Nucleus accumbens (tissue), 56 donors: ENCODE measurements at regions not wholly inside any gene's neighbourhood (a gene's known extent, or its start where the extent isn't known, plus 50 kb on each side); places are given as distances from the start of the nearest gene placed in this dataset.

Experiments used
- DNase-seq, 56 donors: peaks; one replicate each; lab custom pipeline; 2025; lab: John Stamatoyannopoulos, UW

DNA sequence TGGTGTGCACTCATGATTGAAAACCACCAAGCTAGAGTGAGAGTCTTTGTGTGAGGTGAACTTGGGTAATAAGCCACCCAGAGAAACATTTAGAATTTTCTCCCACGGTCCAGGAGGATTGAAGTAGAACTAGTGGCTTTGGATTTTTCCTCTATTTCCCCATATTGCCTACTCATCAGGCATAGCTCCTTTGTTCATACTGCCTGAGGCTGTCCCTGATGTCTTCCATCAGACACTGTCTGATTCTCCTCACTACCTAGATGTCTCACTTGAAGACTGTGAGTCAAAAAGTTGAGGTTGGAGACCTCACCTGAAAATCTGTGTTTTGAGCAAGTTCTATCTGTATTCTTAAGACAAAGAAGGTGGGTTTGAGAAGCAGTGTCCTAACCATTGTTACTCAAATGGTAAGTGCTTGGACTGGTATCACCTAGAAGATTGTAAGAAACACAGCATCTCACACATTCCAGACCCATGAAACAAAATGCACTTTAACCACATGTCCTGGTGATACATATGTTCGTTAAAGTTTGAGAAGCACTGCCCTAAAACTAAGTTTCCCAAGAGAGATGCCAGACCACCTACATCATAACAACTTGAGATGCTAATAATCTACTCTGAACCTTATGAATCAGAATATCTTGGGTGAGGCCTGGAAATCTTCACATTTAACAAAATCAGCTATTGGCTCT is 523.4 kb upstream of the BTBD3 start:
- no peak for DNase-seq

DNA sequence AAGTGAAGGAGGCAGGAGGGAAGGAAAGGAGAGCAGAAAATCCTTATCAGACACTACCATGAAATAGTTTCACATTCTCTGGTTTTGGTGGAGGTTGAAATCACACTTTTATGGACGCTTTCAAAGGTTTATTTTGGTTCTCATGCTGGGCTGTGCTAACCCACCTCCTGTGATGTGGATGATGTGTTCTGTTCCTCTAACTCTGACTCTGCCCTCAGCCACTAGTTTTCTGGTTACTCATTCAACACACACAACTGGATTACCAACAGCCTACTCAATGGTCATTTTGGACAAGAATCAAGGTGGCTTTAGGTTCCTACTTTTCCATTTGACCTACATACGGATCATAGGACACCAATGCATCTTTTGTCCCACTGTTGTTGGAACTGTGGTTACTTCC is 522.1 kb upstream of the BTBD3 start:
- no peak for DNase-seq

DNA sequence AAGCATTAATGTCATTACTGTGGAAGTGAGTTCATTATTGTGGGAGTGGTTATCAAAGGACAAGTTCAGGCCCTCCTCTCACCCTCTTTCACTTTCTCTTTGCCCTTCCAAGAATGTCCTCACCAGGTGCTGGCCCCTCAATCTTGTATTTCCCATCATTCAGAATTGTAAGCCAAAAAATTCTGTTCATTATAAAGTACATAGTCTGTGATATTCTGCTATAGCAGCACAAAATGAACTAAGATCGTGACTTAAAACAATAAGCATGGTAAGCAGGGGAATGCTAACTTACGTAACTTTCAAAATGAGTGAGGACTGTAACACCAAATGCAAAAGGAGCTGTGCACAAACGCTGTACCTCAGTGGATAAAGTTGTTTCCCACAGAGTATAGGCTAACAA is 515.7 kb upstream of the BTBD3 start:
- no peak for DNase-seq

DNA sequence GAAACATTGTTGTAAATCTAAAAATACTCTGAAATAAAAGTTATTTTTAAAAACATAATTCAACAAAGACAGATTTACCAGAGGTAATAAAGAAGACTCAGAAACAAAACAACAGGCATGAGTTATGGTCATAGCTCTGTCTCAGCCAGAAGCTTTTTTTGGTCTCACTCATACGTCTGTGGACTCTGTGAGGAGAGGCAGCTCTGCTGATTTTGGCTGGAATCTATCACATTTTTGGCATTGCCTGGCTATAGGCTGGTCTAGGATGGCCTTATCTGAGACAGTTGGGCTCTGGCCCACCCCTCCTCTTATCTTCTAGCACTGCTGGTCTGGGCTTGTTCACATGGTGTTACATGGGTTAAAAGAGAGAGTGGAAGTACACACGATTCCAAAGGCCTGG is 514.0 kb upstream of the BTBD3 start:
- DNase-seq = no peak

DNA sequence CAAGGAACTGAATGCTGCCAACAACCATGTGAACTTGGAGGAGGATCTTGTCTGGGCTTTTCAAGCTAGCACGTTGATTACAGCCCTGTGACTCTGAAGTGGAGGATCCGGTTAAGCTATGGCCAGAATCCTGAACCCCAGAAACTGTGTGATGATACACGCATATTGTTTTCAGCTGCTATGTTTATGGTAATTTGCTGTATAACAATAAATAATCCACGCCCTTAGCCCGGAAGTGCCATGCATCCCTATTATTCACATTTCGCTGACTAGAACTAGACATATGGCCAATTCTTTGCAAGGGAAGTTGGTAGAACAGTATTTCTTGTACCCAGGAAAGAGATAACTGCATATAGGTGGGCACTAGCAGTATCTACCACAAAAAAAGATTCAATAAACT is 510.8 kb upstream of the BTBD3 start:
- no peak for DNase-seq

DNA sequence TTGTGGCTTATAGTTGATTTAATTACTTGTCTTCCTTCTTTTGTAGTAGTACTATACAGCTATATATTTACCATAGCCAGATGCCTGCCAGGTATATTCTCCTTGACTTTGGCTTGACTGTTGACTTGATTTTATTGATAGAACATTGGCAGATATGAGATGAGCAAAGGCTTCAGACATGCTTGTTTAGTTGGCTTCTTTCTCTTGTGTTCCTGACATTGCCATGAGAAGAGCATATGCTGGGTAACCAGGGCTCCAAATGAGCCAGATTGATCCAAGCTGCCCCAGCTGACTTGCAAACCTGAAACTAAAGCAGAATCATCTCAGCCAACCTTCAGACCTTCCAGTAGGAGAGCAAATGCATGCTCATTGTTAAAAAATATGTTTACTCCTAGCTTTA is 508.1 kb upstream of the BTBD3 start:
- DNase-seq = no peak

DNA sequence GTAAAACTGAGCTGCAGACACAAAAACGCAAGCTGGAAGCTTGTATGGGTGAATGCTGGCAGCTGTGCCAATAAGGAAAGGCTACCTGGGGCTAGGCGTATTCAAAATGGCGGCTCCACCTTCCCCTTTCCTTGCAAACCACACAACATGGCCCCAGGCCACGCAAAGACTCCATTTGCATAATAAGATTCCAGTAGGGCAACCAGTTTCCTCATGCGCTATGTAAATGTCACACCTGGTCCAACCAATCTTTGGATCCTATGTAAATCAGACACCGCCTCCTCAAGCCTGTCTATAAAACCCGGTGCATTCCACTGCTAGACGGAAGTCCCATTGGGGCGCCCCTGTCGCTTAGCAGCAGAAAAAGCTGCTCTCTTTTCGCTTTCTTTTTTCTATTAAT is 505.9 kb upstream of the BTBD3 start:
- DNase-seq = no peak

DNA sequence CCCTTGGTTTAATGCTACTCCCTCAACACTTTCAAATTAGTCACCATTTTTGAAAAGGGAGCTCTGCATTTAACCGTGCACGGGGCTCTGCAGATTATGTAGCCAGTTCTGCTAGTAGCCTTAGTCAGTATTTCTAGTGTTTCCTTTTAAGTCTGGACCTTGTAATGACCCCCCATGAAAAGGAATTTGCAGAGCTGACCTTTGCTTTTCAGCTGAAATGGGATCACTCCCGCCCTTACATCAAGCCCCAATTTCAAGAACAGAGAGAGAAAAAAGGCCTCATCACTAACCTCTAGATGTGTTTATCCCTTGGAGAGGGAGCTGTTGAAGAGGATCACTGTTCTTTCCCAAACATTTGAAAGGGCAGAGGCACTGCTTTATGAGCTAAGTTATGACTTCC is 490.7 kb upstream of the BTBD3 start:
- no peak for DNase-seq

DNA sequence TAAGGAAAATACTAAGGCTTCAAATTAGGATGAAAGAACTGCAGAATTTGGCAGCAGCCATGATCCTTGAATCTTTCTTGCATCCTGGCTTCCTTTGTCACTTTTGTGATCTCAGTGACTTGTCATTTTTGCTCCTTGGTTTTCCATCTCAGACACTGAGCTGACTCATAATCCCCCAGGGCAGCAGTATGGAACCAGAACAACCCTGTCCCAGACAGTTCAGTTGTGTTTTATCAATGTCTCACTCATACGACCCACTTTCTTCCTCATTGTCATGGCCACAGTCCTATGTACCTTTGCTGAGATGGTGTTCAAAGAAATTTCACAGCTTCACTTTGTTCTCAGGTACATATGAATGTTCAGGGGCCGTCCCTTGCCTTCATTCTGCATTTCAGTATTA is 488.5 kb upstream of the BTBD3 start:
- no peak for DNase-seq

DNA sequence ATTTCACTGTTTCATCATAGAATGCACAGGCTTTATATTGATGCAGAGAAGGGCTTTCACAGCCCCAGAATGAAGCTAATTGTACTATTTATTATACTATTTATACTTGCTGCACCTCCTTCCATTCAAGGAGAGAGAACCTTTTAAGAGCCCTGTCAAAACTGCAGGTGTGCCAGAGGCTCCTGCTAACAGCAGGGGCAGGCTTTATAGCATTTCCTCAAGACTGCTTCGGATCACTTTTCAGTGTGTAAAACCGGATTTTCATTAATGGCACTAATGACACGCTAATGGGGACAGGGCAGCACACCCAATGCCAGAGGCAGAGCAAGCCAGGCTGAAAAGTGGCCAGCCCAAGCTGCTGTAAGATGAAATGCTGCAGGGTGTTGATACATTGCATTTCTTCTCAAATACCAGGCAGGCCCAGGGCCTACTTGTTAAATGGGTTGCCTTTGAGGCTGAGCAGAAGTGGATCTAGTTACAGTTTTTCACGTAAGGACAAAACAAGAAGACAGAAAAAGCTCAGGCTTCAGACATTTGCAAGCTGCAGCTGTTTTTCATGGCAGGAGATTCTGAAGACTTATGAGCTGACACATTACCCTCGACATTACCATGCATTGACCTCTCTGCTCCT is 487.7 kb upstream of the BTBD3 start:
- DNase-seq = no peak

DNA sequence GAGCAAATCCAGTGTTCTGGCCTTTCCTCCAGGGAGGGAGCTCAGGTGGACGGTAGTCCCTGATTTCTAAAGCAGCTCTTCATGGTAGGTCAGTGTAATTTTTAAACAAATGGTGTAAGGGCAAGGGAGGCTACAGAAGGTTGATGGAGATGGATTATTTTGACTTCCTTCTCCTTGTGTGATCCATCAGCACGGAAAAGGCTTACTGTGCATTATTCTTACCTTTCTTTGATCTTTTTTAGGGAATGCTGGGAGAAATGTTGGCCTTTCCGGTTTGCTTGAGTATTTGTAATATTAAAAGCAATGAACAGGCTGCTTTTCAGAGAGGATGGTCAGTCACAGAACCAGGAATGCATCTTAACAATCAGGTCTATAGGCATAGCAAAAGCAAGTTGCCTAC is 487.0 kb upstream of the BTBD3 start:
- no peak for DNase-seq

DNA sequence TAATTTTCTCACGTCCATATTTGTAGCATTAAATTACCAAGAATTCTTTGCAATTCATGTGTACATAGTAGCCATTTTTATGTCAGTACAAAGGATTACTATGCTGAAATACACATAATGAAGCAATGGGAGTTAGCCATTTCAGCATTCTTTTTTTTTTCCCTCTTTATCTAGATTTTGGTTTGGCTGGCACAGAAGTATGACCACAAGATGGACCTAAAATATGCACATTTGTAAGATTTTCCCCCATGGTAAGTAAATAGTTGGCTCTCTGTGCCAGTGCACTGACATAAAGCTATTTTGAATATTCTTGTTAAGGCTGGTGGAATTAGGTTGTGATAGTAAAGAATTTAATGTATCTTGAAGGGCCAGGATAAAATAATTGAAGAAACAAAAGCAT is 486.1 kb upstream of the BTBD3 start:
- DNase-seq = no peak

DNA sequence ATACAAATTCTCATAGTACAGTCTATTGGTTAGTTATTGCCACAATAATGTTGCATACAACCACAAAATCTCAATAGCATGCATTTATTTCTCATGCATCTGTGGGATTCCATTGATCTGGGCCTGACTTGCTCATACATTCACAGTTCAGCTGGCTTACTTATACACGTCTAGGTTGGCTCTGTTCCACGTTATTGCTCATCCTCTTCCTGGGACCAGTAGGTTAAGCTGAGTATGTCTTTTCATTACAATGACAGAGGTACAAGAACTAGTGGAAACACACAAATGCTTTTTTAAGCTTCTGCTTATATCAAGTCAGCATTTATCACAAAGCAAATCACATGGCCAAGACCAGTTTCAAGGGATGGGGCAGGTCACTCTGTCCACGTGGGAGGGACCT is 485.3 kb upstream of the BTBD3 start:
- DNase-seq = no peak

DNA sequence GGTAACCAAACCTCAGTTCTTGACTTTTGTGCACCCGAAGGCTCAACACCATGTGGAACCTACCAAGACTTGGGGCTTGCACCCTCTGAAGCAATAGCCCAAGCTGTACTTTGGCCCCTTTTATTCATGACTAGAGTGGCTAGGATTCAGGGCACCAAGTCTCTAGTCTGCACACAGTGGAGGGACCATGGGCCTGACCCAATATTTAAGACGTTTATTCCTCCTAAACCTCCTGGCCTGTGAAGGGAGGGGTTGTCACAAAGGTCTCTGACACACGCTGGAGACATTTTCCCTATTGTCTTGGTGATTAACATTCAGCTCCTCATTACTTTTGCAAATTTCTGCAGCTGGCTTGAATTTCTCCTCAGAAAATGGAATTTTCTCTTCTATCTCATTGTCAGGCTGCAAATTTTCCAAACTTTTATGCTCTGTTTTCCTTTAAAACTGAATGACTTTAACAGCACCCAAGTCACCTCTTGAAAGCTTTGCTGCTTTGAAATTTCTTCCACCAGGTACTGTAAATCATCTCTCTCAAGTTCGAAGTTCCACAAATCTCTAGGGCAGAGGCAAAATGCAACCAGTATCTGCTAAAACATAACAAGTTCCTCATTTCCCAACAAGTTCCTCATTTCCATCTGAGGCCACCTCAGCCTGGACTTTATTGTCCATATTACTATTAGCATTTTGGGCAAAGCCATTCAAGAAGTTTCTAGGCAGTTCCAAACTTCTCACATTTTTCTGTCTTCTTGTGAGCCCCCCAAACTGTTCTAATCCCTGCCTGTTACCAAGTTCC is 481.4 kb upstream of the BTBD3 start:
- no peak for DNase-seq

DNA sequence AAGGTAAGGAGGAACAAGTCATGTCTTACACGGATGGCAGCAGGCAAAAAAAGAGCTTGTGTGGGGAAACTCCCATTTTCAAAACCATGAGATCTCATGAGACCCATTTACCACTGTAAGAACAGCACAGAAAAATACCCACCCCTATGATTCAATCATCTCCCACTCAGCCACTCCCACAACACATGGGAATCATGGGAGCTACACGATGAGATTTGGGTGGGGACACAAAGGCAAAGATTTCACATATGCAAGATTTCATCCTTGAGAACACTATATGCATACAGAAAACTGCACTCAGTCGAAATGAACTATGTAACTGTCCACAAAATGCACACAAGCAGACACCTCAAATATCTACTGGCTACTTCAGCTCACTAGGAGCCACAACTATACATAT is 480.6 kb upstream of the BTBD3 start:
- DNase-seq = no peak

DNA sequence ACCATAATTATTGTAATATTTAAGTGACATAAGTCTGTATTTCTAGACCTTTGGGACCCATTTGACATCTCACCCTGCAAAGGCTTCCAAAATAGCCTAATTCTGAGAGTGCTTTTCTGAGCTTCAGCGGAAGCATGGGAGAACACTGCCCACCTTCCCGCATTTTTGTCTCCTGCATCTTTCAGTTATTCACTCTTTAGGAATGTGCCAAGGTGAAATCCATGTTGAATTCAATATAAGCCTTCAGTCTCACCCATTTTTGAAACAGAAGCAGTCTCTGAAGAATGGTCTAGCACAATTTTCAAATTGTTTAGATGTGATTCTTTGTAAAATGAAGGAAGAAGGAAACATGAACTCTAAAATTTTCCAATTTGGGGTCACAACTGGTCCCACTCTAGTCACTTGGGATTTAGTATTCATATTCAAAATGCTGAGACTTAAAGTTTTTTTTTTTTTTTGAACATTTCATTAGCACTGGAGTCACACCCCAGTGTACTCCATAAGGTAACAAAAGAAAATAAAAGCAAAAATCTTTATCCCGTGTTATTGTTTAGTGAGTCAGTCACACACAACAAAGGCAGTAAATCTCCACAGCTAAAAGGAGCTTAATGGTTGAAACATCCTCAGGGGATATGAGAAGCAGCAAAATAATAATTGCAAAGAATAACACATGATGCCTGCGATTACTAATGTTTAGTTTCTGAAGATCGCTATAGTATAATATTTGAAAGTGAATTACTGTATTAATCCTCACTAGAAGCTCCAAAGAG is 479.9 kb upstream of the BTBD3 start:
- no peak for DNase-seq

DNA sequence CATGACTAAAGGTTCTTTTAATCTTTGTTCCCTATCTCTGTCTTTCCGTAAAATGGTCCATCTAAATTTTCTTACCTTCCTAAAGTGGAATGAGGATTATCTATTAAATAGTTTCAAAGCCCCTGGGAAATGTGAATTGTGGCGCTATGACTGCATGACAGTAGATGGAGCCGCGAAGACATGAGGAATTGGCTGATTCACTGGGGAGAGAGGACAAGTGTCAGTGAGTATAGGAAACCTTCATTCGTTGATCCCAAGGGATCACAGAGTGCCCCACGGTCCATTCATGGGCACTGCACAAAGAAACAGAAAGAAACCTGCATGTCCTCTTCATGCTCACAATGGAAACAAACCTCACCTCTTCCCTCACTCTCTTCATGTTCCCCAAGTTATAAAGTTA is 479.3 kb upstream of the BTBD3 start:
- no peak for DNase-seq

DNA sequence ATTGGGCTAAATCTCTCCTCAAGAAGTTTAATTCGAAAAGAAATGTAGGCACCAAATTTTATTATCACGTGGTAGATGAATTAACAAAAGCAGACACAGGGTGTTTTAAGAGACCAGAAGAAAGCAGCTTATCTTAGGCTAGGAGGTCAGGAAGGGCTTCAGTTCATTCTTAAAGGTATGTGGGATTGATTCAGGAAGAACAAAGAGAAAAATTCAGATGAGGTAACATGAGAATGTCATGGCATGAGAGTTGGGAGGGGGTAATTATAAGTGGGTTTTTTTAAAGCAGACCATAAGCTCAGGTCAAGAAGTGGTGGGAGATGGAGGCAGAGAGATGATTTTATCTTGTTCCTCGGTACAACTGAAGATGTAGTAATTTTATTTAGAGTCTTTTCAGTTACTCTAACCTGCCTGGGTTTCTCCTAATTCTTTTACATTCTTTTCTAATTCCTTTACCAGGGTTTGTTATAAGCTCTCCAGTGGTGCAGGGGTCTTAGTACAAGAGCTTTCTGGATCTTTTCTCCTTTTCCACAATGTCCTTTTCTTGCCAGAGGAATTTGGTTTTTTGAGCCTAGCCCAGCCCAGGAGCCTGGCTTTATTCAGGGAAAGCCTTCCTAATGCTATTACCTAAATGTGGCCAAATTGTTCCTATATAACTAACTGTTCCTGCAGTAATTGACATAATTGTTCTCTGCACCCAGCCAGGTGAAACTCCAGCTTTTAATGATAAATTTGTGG is 474.1 kb upstream of the BTBD3 start:
- no peak for DNase-seq

DNA sequence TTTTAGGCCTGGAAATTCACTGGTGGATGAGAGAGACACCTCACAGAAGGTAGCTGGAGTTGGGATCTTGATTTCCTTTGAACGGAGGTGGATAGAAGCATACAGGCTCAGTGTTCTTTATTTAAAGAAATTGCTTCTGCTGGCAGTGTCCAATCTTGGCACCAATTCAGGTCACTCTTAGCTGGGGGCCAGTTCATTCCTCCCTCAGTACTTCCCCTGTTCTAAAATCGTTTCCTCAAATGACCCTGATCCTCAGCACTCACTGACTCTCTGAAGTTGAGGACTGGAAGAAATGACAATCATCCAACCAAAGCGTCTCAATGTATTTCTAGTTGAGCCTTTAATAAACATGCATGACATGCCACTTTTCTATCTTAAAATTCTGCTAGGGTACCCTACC is 472.5 kb upstream of the BTBD3 start:
- no peak for DNase-seq

DNA sequence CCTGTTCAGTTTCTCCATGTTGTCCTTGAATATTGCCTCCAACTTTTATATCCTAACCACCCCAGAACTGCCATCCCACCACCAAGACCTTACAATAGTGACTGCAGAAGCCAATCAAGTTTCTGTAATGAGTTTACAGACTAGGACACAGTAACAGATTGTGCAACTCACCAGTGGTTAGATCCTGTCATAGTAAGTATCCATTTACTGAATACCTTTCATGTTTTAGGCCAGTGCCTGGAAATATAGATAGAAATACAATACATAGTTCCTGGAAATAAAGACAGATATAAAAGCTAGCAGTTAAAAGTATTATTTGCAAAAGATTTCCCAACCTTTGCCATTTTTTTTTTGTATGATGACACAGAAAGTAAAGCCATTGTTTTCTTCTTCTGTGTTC is 471.8 kb upstream of the BTBD3 start:
- DNase-seq = no peak
